Panc1 (cell line): ENCODE measurements at regions not wholly inside any gene's neighbourhood (a gene's known extent, or its start where the extent isn't known, plus 50 kb on each side); places are given as distances from the start of the nearest gene placed in this dataset.

Experiments
- CTCF ChIP-seq: fragments of 450-650 bp; IDR thresholded peaks from 2 replicates; pipeline ENCODE4 v1.5.1; 2017; ENCODE audit warnings: mild to moderate bottlenecking
- POLR2AphosphoS5 ChIP-seq: IDR thresholded peaks from 2 replicates; pipeline ENCODE4 v1.6.1; 2012; ENCODE audit warnings: mild to moderate bottlenecking, low read depth, low read length, moderate library complexity
- REST ChIP-seq, 2 experiments: IDR thresholded peaks; 2 replicates each; pipeline ENCODE4 v1.6.1; 2011 to 2012; ENCODE audit warnings: low read depth in 2 of 2, control low read depth in 1 of 2, low read length in 1 of 2, mild to moderate bottlenecking in 1 of 2, moderate library complexity in 1 of 2; ENCODE audit not compliant: insufficient read depth in 1 of 2
- SIN3A ChIP-seq: IDR thresholded peaks from 2 replicates; pipeline ENCODE4 v1.6.1; 2012; ENCODE audit warnings: low read depth, mild to moderate bottlenecking, low read length, moderate library complexity, borderline replicate concordance; ENCODE audit not compliant: insufficient read depth
- TCF7L2 ChIP-seq: IDR thresholded peaks from 2 replicates; pipeline ENCODE4 v1.6.1; 2011; ENCODE audit warnings: mild to moderate bottlenecking, low read depth, low read length, inconsistent platforms

- TF ChIP-seq CTCF (no peak), REST (IDR thresholded peaks at IDR 0.05; ENCODE audit: insufficient read depth in 1 of 2, low read depth in 2 of 2, low read length in 1 of 2) (no peak), POLR2AphosphoS5 (no peak), SIN3A (no peak), TCF7L2 (no peak)
Observed at GRCh38 chr1:98032958-98033357, 112.1 kb upstream of the DPYD start.
